Epithelial cell of esophagus (primary cell): ENCODE measurements at regions not wholly inside any gene's neighbourhood (a gene's known extent, or its start where the extent isn't known, plus 50 kb on each side); places are given as distances from the start of the nearest gene placed in this dataset.

Experiments
- DNase-seq: peaks from one replicate; pipeline ENCODE4 v3.0.0; 2010; ENCODE audit warnings: low read depth
- H3K4me3 ChIP-seq: 2 replicates; pipeline ENCODE4 v1.5.1; 2011; ENCODE audit warnings: mild to moderate bottlenecking, low read length, control low read depth
- CTCF ChIP-seq: IDR thresholded peaks from 2 replicates; pipeline ENCODE4 v1.5.1; 2011; ENCODE audit warnings: low read depth, mild to moderate bottlenecking, low read length, control low read depth, inconsistent platforms; ENCODE audit not compliant: insufficient read depth; ENCODE audit errors: missing control alignments

DNA sequence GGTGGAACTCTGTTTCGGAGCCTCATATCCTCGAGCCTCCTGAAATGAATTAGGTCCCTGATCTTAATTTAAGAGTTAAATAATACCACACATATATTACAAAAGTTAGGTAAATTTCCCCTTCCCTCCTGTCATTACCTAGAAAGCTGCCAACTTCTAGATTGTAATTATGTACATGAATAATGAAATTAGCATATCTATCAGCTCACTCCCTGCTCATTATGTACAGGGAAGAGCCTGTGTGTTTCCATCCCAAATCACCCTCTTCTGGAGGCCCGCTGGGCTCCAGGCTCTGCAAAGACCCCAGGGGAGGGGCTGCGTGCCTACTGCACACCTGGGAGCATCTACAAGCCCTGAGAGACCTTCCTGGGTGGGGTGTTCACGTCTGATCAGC lies 384.1 kb downstream of the MN1 start:
- no peak for TF ChIP-seq CTCF
- no peak overlapping the region for H3K4me3 ChIP-seq
- no peak for DNase-seq

DNA sequence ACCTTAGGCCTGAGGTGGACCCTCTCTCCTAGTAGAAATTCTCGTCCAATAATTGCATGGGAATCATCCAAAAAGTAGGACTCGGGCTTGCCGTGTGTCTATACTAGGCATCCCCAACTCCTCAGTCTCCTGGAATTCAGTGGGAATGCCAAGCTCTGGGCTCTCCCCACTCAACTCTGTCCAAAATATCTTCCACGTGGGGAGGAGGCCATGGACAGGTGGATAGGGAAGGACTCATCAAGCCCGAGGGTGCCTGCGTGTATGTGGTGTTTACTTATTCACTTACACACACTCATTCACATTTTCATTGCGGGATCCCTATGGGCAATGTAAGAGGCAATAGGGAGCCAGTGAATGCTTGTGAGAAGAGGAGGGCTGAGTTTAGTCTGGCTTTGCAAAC lies 383.3 kb downstream of the MN1 start:
- DNase-seq, result no peak
- no peak for TF ChIP-seq CTCF

DNA sequence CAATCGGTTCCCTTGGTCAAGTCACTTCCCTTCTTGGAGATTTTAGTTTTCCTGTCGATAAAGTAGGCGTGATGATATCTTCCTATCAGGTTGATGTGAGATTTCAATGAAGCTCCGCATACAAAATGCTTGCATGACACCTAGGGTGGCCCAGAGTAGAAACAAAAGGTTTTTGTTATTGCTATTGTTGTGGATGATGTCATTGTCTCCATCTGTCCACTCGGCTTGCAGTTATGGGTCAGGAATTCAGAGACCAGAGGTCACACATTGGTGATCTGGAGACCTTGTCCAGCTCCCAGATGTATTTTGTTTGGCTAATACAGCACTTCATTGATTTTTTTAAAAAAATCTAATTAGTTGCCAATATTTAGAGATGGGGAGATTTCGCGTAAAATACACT lies 382.1 kb downstream of the MN1 start:
- H3K4me3 ChIP-seq, result no peak overlapping the region
- no peak for TF ChIP-seq CTCF
- no peak for DNase-seq

More for the DNA sequence above, 383.3 kb downstream of the MN1 start:
- H3K4me3 ChIP-seq, result no peak overlapping the region

GRCh38 chr22:27420195-27420816 lies 381.2 kb downstream of the MN1 start:
- no peak for DNase-seq
- H3K4me3 ChIP-seq, result no peak overlapping the region
- TF ChIP-seq CTCF, result no peak

DNA sequence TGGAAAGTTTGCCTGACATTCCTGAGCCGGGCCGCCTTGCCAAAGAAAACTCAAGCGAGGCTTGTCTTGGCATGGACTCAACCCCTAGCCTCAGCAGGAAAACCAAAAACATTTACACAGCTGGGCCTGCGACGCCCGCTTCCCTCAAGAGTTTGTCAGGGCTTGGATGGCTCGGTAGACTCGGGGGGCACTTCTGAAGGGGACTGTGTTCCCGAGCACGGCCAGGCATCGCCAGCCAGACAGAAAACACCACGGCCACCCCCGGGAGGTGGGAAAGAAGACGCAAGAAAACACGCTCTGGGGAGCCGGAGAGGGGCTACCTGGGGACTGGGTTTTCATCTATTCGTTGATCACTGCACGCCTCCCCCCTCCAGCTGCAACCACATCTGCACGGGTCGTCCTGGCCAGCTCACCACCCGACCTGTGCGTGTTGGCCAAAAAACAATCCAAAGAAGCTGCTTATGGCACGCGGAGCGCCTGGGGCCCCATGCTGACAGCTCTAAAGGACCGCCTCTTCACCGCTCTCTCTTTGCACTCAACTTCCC lies 380.7 kb downstream of the MN1 start:
- TF ChIP-seq CTCF, result no peak
- H3K4me3 ChIP-seq, result no peak overlapping the region
- peak; percentile 92 for DNase-seq

GRCh38 chr22:27422442-27422841 lies 379.1 kb downstream of the MN1 start:
- no peak overlapping the region for H3K4me3 ChIP-seq
- TF ChIP-seq CTCF, result no peak
- DNase-seq, result peak; percentile 96

DNA sequence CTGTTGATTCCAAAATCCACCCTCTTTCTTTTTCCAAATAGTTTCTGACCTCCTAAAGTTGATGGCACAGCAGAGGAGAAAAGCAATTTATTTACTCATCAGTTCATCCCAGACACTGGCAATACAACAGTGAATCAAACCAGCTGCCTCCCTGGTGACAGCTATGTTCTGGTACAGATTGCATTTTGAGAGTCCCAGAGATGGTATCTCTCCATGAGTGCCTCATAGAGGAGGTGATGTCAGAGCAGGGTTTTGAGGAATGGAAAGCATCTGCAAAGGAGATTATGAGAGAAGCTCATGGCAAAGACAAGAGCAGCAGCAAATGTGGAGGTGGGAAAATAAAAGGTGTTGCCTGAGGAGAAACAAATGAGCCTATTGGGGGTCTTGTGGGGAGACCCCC lies 377.2 kb downstream of the MN1 start:
- no peak for TF ChIP-seq CTCF
- H3K4me3 ChIP-seq, result no peak overlapping the region
- no peak for DNase-seq
